NCI-H1694 (cell line): ENCODE measurements at regions not wholly inside any gene's neighbourhood (a gene's known extent, or its start where the extent isn't known, plus 50 kb on each side); places are given as distances from the start of the nearest gene placed in this dataset.

Experiments used
- DNase-seq: peaks from one replicate; lab custom pipeline; 2025; lab: John Stamatoyannopoulos, UW

- no peak for DNase-seq
Observed at GRCh38 chr5:41670854-41671479, 160.6 kb upstream of the PLCXD3 start.

GRCh38 chr5:41670216-41670615 is 159.8 kb upstream of the PLCXD3 start:
- no peak for DNase-seq

GRCh38 chr5:41661254-41661653 is 150.9 kb upstream of the PLCXD3 start:
- DNase-seq: no peak

GRCh38 chr5:41656597-41656996 is 146.2 kb upstream of the PLCXD3 start:
- DNase-seq: no peak

- no peak for DNase-seq
Observed at GRCh38 chr5:41650131-41650530, 139.7 kb upstream of the PLCXD3 start.

- no peak for DNase-seq
Observed at GRCh38 chr5:41649659-41650058, 139.3 kb upstream of the PLCXD3 start.

GRCh38 chr5:41648996-41649395 is 138.6 kb upstream of the PLCXD3 start:
- no peak for DNase-seq

GRCh38 chr5:41641621-41642020 is 131.2 kb upstream of the PLCXD3 start:
- no peak for DNase-seq

GRCh38 chr5:41638685-41639084 is 128.3 kb upstream of the PLCXD3 start:
- no peak for DNase-seq

GRCh38 chr5:41637869-41638268 is 127.5 kb upstream of the PLCXD3 start:
- DNase-seq: no peak

- no peak for DNase-seq
Observed at GRCh38 chr5:41637424-41637823, 127.0 kb upstream of the PLCXD3 start.

- DNase-seq: peak; percentile 30
Observed at GRCh38 chr5:41636605-41637004, 126.2 kb upstream of the PLCXD3 start.

GRCh38 chr5:41629897-41630296 is 119.5 kb upstream of the PLCXD3 start:
- DNase-seq: no peak

- no peak for DNase-seq
Observed at GRCh38 chr5:41625571-41625970, 115.2 kb upstream of the PLCXD3 start.

GRCh38 chr5:41621420-41621819 is 111.0 kb upstream of the PLCXD3 start:
- no peak for DNase-seq

- no peak for DNase-seq
Observed at GRCh38 chr5:41617843-41618515, 107.6 kb upstream of the PLCXD3 start.

GRCh38 chr5:41610386-41610785 is 100.0 kb upstream of the PLCXD3 start:
- no peak for DNase-seq

GRCh38 chr5:41600731-41601130 is 90.3 kb upstream of the PLCXD3 start:
- no peak for DNase-seq

- no peak for DNase-seq
Observed at GRCh38 chr5:41598011-41598410, 87.6 kb upstream of the PLCXD3 start.

- DNase-seq: no peak
Observed at GRCh38 chr5:41587668-41588067, 77.3 kb upstream of the PLCXD3 start.

GRCh38 chr5:41575110-41575779 is 64.8 kb upstream of the PLCXD3 start:
- DNase-seq: no peak

- DNase-seq: no peak
Observed at GRCh38 chr5:41574391-41574790, 64.0 kb upstream of the PLCXD3 start.
